SJSA1 (cell line): ENCODE measurements at regions not wholly inside any gene's neighbourhood (a gene's known extent, or its start where the extent isn't known, plus 50 kb on each side); places are given as distances from the start of the nearest gene placed in this dataset.

Source experiments
- DNase-seq, 2 experiments: peaks; one replicate each; pipeline ENCODE4 v3.0.0-alpha.2; 2015 to 2020; ENCODE audit warnings: low spot score in 2 of 2, low read depth in 1 of 2
- H3K27ac ChIP-seq: fragments of 250-450 bp; sonication (Bioruptor Pico); 2 replicates; pipeline ENCODE4 v1.5.1; 2020; ENCODE audit warnings: mild to moderate bottlenecking, moderate library complexity
- H3K27me3 ChIP-seq: fragments of 250-450 bp; sonication (Bioruptor Pico); replicated peaks from 2 replicates; pipeline ENCODE4 v1.5.1; 2020; ENCODE audit warnings: mild to moderate bottlenecking, moderate library complexity
- H3K36me3 ChIP-seq: fragments of 250-450 bp; sonication (Bioruptor Pico); 2 replicates; pipeline ENCODE4 v1.5.1; 2020; ENCODE audit warnings: mild to moderate bottlenecking
- H3K4me1 ChIP-seq: fragments of 250-450 bp; sonication (Bioruptor Pico); replicated peaks from 2 replicates; pipeline ENCODE4 v1.6.1; 2021; ENCODE audit warnings: mild to moderate bottlenecking
- H3K4me3 ChIP-seq: fragments of 250-450 bp; sonication (Bioruptor Pico); 2 replicates; pipeline ENCODE4 v1.5.1; 2020; ENCODE audit warnings: mild to moderate bottlenecking
- H3K9me3 ChIP-seq: fragments of 250-450 bp; sonication (Bioruptor Pico); replicated peaks from 2 replicates; pipeline ENCODE4 v1.5.1; 2020; ENCODE audit warnings: mild to moderate bottlenecking

GRCh38 chr2:120488531-120488930 lies 142.6 kb downstream of the INHBB start:
- Histone ChIP-seq H3K4me3 (no peak overlapping the region), H3K9me3 (no peaks in the 10 kb centered on the region), H3K27me3 (no peaks in the 10 kb centered on the region; the same call in 1 of the 2 replicates), H3K36me3 (no peaks in the 10 kb centered on the region), H3K4me1 (peaks cover 4% of the 10 kb centered on the region; the same call in 1 of the 2 replicates), H3K27ac (no peak overlapping the region)
- no peak for DNase-seq

- no peaks in the 10 kb centered on the region for H3K9me3 ChIP-seq
- no peaks in the 10 kb centered on the region for H3K36me3 ChIP-seq
- no peak overlapping the region for H3K4me3 ChIP-seq
- DNase-seq = no peak
- no peak overlapping the region for H3K27ac ChIP-seq
- peaks cover 4% of the 10 kb centered on the region; the same call in 1 of the 2 replicates for H3K4me1 ChIP-seq
- H3K27me3 ChIP-seq = no peaks in the 10 kb centered on the region; the same call in 1 of the 2 replicates
Observed at GRCh38 chr2:120489023-120489422, 143.1 kb downstream of the INHBB start.

GRCh38 chr2:120490091-120490798 lies 144.3 kb downstream of the INHBB start:
- Histone ChIP-seq H3K36me3 (no peaks in the 10 kb centered on the region), H3K27ac (no peak overlapping the region), H3K9me3 (no peaks in the 10 kb centered on the region), H3K27me3 (no peaks in the 10 kb centered on the region; the same call in 1 of the 2 replicates), H3K4me1 (peaks cover 4% of the 10 kb centered on the region; the same call in 1 of the 2 replicates), H3K4me3 (no peak overlapping the region)
- DNase-seq = no peak

- no peaks in the 10 kb centered on the region for H3K9me3 ChIP-seq
Observed at GRCh38 chr2:120491111-120491625, 145.2 kb downstream of the INHBB start.

GRCh38 chr2:120493231-120493630 lies 147.3 kb downstream of the INHBB start:
- H3K4me3 ChIP-seq = no peak overlapping the region
- H3K27ac ChIP-seq = no peak overlapping the region
- H3K36me3 ChIP-seq = no peaks in the 10 kb centered on the region
- no peaks in the 10 kb centered on the region for H3K9me3 ChIP-seq
- no peaks in the 10 kb centered on the region for H3K4me1 ChIP-seq
- H3K27me3 ChIP-seq = no peaks in the 10 kb centered on the region; the same call in 1 of the 2 replicates
- no peak for DNase-seq

More at GRCh38 chr2:120491111-120491625, 145.2 kb downstream of the INHBB start:
- Histone ChIP-seq H3K27ac (no peak overlapping the region), H3K36me3 (no peaks in the 10 kb centered on the region), H3K4me3 (no peak overlapping the region), H3K27me3 (no peaks in the 10 kb centered on the region; the same call in 1 of the 2 replicates), H3K4me1 (peaks cover 4% of the 10 kb centered on the region; the same call in 1 of the 2 replicates)
- DNase-seq = no peak

- no peak for DNase-seq
- H3K27me3 ChIP-seq = no peaks in the 10 kb centered on the region; the same call in 1 of the 2 replicates
- H3K9me3 ChIP-seq = no peaks in the 10 kb centered on the region
- no peak overlapping the region for H3K4me3 ChIP-seq
- H3K36me3 ChIP-seq = no peaks in the 10 kb centered on the region
- no peak overlapping the region for H3K27ac ChIP-seq
- no peaks in the 10 kb centered on the region for H3K4me1 ChIP-seq
Observed at GRCh38 chr2:120494446-120494845, 148.5 kb downstream of the INHBB start.

GRCh38 chr2:120495586-120495985 lies 149.7 kb downstream of the INHBB start:
- no peaks in the 10 kb centered on the region for H3K9me3 ChIP-seq
- H3K36me3 ChIP-seq = no peaks in the 10 kb centered on the region
- no peak overlapping the region for H3K27ac ChIP-seq
- H3K4me3 ChIP-seq = no peak overlapping the region
- no peaks in the 10 kb centered on the region for H3K4me1 ChIP-seq
- no peak for DNase-seq
- H3K27me3 ChIP-seq = 0 out of 2 replicates have a peak, but pooled peaks cover under 1% of the 10 kb centered on the region

GRCh38 chr2:120496235-120496634 lies 150.3 kb downstream of the INHBB start:
- H3K36me3 ChIP-seq = no peaks in the 10 kb centered on the region
- DNase-seq = no peak
- no peak overlapping the region for H3K27ac ChIP-seq
- no peak overlapping the region for H3K4me3 ChIP-seq
- no peaks in the 10 kb centered on the region for H3K4me1 ChIP-seq
- no peaks in the 10 kb centered on the region for H3K9me3 ChIP-seq
- 0 out of 2 replicates have a peak, but pooled peaks cover 5% of the 10 kb centered on the region for H3K27me3 ChIP-seq

- H3K36me3 ChIP-seq = no peaks in the 10 kb centered on the region
- no peak for DNase-seq
- H3K4me1 ChIP-seq = no peaks in the 10 kb centered on the region
Observed at GRCh38 chr2:120496759-120497158, 150.8 kb downstream of the INHBB start.

GRCh38 chr2:120497261-120497977 lies 151.5 kb downstream of the INHBB start:
- no peak for DNase-seq
- Histone ChIP-seq H3K9me3 (no peaks in the 10 kb centered on the region), H3K27me3 (0 out of 2 replicates have a peak, but pooled peaks cover 5% of the 10 kb centered on the region)

More at GRCh38 chr2:120496759-120497158, 150.8 kb downstream of the INHBB start:
- Histone ChIP-seq H3K9me3 (no peaks in the 10 kb centered on the region), H3K27ac (no peak overlapping the region), H3K27me3 (0 out of 2 replicates have a peak, but pooled peaks cover 5% of the 10 kb centered on the region), H3K4me3 (no peak overlapping the region)

GRCh38 chr2:120498121-120498520 lies 152.2 kb downstream of the INHBB start:
- no peak for DNase-seq
- H3K4me3 ChIP-seq = no peak overlapping the region
- H3K27ac ChIP-seq = no peak overlapping the region

More at GRCh38 chr2:120497261-120497977, 151.5 kb downstream of the INHBB start:
- Histone ChIP-seq H3K36me3 (no peaks in the 10 kb centered on the region), H3K4me1 (no peaks in the 10 kb centered on the region), H3K4me3 (no peak overlapping the region), H3K27ac (no peak overlapping the region)

GRCh38 chr2:120498576-120499394 lies 152.8 kb downstream of the INHBB start:
- Histone ChIP-seq H3K4me3 (no peak overlapping the region), H3K27ac (no peak overlapping the region), H3K4me1 (no peaks in the 10 kb centered on the region), H3K9me3 (no peaks in the 10 kb centered on the region), H3K27me3 (0 out of 2 replicates have a peak, but pooled peaks cover 5% of the 10 kb centered on the region), H3K36me3 (no peaks in the 10 kb centered on the region)
- no peak for DNase-seq

More at GRCh38 chr2:120498121-120498520, 152.2 kb downstream of the INHBB start:
- no peaks in the 10 kb centered on the region for H3K9me3 ChIP-seq
- no peaks in the 10 kb centered on the region for H3K4me1 ChIP-seq
- no peaks in the 10 kb centered on the region for H3K36me3 ChIP-seq
- H3K27me3 ChIP-seq = 0 out of 2 replicates have a peak, but pooled peaks cover 5% of the 10 kb centered on the region
